DOHH2 (cell line): ENCODE measurements at regions not wholly inside any gene's neighbourhood (a gene's known extent, or its start where the extent isn't known, plus 50 kb on each side); places are given as distances from the start of the nearest gene placed in this dataset.

Experiments
- H3F3A ChIP-seq: fragments of 200-600 bp; sonication (generic), shearing (Covaris generic); 2 replicates; pipeline ENCODE4 v1.6.0; 2016; ENCODE audit warnings: antibody characterized with exemption, mild to moderate bottlenecking; ENCODE audit not compliant: control insufficient read depth, insufficient read depth
- H3K27ac ChIP-seq: fragments of 200-600 bp; sonication (generic); 2 replicates; pipeline ENCODE4 v1.5.1; 2014; ENCODE audit warnings: low read depth, mild to moderate bottlenecking, low read length, moderate library complexity
- H3K27me3 ChIP-seq: fragments of 200-600 bp; sonication (generic); 2 replicates; pipeline ENCODE4 v1.6.1; 2014; ENCODE audit warnings: mild to moderate bottlenecking, low read length, mixed read lengths; ENCODE audit not compliant: control insufficient read depth
- H3K36me3 ChIP-seq: fragments of 200-600 bp; sonication (generic); 2 replicates; pipeline ENCODE4 v1.6.1; 2014; ENCODE audit warnings: mild to moderate bottlenecking, low read length, moderate library complexity, mixed read lengths; ENCODE audit not compliant: control insufficient read depth
- H3K4me1 ChIP-seq: fragments of 200-600 bp; sonication (generic); 2 replicates; pipeline ENCODE4 v1.6.1; 2014; ENCODE audit warnings: mild to moderate bottlenecking, low read length, mixed read lengths; ENCODE audit not compliant: control insufficient read depth
- H3K4me2 ChIP-seq: fragments of 200-600 bp; sonication (generic); 2 replicates; pipeline ENCODE4 v1.6.0; 2014; ENCODE audit warnings: mild to moderate bottlenecking, low read length, moderate library complexity
- H3K4me3 ChIP-seq: fragments of 200-600 bp; sonication (generic); 2 replicates; pipeline ENCODE4 v1.5.1; 2014; ENCODE audit warnings: mild to moderate bottlenecking, low read length, mixed read lengths
- H3K79me2 ChIP-seq: fragments of 200-600 bp; sonication (generic); 2 replicates; pipeline ENCODE4 v1.6.1; 2014; ENCODE audit warnings: mild to moderate bottlenecking, low read length, mixed read lengths; ENCODE audit not compliant: control insufficient read depth
- H3K9me2 ChIP-seq: fragments of 200-600 bp; sonication (generic); replicated peaks from 2 replicates; pipeline ENCODE4 v1.6.1; 2014; ENCODE audit warnings: mild to moderate bottlenecking, low read length, mixed read lengths; ENCODE audit not compliant: control insufficient read depth
- H3K9me3 ChIP-seq: fragments of 200-600 bp; sonication (generic); 2 replicates; pipeline ENCODE4 v1.6.1; 2014; ENCODE audit warnings: antibody characterized with exemption, low read length, mixed read lengths; ENCODE audit not compliant: control insufficient read depth, insufficient read depth
- H4K20me1 ChIP-seq: fragments of 200-600 bp; sonication (generic); 2 replicates; pipeline ENCODE4 v1.6.0; 2014; ENCODE audit warnings: low read depth, mild to moderate bottlenecking, antibody characterized with exemption, low read length, moderate library complexity; ENCODE audit not compliant: control insufficient read depth, insufficient read depth
- EZH2phosphoT487 ChIP-seq: fragments of 200-600 bp; sonication (generic); IDR thresholded peaks from 2 replicates; pipeline ENCODE4 v1.6.1; 2017; ENCODE audit warnings: borderline replicate concordance, mild to moderate bottlenecking, antibody characterized with exemption, low read length, moderate library complexity, mixed read lengths
- TF ChIP-seq, protein P1 (sequence below): fragments of 200-600 bp; sonication (generic); IDR thresholded peaks from one replicate; pipeline ENCODE4 v1.5.1; 2014; ENCODE audit warnings: antibody characterized with exemption, mild to moderate bottlenecking, low read depth, low read length; ENCODE audit not compliant: poor library complexity, severe bottlenecking

DNA sequence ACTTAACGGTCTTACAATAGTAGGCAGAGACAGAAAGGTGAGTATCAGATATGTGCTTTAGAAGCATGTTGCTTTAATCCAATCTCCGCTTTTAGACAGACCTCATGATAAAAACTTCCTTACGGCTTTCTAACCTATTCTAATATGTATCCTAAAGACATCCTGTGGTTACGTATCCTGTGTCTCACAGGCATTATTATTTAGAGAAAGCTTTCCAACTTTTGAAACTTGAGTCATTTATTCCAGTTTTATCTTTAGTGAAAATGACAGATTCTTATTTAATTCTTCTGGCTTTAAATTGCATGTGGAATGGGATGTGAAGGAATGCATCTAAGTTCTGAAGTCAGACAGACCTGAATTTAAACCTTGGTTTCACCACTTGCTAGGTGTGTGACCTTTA lies 118.9 kb downstream of the OTUD1 start:
- H3K36me3 ChIP-seq: no peaks in the 10 kb centered on the region
- no peaks in the 10 kb centered on the region for H3K79me2 ChIP-seq
- no peaks in the 10 kb centered on the region for H3K9me2 ChIP-seq
- H3K4me1 ChIP-seq: no peaks in the 10 kb centered on the region
- H3K4me2 ChIP-seq: no peak overlapping the region
- no peak overlapping the region for H3K27ac ChIP-seq
- H4K20me1 ChIP-seq: no peaks in the 10 kb centered on the region
- no peak for TF ChIP-seq EZH2phosphoT487
- H3F3A ChIP-seq: no peaks in the 10 kb centered on the region
- H3K9me3 ChIP-seq: 0 out of 2 replicates have a peak, but pooled peaks cover 3% of the 10 kb centered on the region
- no peak overlapping the region for H3K4me3 ChIP-seq
- H3K27me3 ChIP-seq: no peaks in the 10 kb centered on the region

DNA sequence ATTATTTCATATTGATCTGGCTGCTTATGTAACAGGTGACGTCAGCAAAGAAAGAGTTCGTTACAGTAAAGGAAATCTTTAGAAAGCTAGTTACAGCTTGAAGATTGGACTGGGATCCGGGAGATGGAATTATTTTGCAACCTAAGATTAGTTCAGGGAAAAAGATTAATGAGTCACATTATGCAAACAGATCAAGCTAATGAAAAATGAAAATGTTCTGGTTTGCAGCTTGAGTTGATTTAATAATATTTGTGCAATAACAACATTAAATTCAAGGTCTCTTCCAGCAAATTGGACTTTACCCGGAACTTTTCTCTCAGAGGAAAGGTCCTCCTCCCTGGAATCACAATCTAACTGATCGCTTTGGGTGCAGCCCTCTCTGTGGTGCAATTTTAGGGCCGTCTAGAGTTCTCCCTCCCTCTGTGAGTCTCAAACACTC lies 119.5 kb downstream of the OTUD1 start:
- 0 out of 2 replicates have a peak, but pooled peaks cover 3% of the 10 kb centered on the region for H3K9me3 ChIP-seq
- no peaks in the 10 kb centered on the region for H3F3A ChIP-seq
- no peaks in the 10 kb centered on the region for H3K4me1 ChIP-seq
- no peaks in the 10 kb centered on the region for H3K27me3 ChIP-seq
- H3K79me2 ChIP-seq: no peaks in the 10 kb centered on the region
- H3K4me3 ChIP-seq: no peak overlapping the region
- no peaks in the 10 kb centered on the region for H3K36me3 ChIP-seq
- no peak overlapping the region for H3K4me2 ChIP-seq
- TF ChIP-seq, protein P1, sequence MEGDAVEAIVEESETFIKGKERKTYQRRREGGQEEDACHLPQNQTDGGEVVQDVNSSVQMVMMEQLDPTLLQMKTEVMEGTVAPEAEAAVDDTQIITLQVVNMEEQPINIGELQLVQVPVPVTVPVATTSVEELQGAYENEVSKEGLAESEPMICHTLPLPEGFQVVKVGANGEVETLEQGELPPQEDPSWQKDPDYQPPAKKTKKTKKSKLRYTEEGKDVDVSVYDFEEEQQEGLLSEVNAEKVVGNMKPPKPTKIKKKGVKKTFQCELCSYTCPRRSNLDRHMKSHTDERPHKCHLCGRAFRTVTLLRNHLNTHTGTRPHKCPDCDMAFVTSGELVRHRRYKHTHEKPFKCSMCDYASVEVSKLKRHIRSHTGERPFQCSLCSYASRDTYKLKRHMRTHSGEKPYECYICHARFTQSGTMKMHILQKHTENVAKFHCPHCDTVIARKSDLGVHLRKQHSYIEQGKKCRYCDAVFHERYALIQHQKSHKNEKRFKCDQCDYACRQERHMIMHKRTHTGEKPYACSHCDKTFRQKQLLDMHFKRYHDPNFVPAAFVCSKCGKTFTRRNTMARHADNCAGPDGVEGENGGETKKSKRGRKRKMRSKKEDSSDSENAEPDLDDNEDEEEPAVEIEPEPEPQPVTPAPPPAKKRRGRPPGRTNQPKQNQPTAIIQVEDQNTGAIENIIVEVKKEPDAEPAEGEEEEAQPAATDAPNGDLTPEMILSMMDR: no peak
- TF ChIP-seq EZH2phosphoT487: no peak
- H3K27ac ChIP-seq: no peak overlapping the region
- no peaks in the 10 kb centered on the region for H4K20me1 ChIP-seq
- H3K9me2 ChIP-seq: no peaks in the 10 kb centered on the region

DNA sequence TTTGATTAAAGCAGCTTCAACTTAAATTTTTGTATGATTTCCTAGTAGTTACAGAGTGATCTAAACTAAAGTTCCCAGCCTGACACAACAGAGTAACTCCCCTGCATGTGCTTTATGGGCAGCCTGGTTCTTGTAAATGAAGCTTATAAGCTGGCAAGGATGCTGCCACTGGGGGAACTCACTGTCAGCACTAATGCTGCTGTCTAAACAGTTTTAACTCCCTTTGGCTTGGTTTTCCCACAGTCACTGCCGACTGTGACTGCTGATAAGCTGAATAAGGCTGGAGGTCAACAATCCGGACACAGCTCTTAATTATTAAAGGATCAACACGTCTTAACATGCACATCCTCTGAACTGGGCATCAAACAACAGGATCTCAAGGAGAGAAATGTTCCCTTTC lies 130.1 kb downstream of the OTUD1 start:
- Histone ChIP-seq H3K4me1 (no peaks in the 10 kb centered on the region), H3K27ac (no peak overlapping the region), H3K9me2 (no peaks in the 10 kb centered on the region), H3K36me3 (no peaks in the 10 kb centered on the region), H3F3A (no peaks in the 10 kb centered on the region), H3K4me2 (no peak overlapping the region), H3K9me3 (peaks cover 6% of the 10 kb centered on the region; the same call in 1 of the 2 replicates), H3K27me3 (no peaks in the 10 kb centered on the region), H3K79me2 (no peaks in the 10 kb centered on the region), H4K20me1 (no peaks in the 10 kb centered on the region), H3K4me3 (no peak overlapping the region)
- TF ChIP-seq, protein P1: no peak
- no peak for TF ChIP-seq EZH2phosphoT487

DNA sequence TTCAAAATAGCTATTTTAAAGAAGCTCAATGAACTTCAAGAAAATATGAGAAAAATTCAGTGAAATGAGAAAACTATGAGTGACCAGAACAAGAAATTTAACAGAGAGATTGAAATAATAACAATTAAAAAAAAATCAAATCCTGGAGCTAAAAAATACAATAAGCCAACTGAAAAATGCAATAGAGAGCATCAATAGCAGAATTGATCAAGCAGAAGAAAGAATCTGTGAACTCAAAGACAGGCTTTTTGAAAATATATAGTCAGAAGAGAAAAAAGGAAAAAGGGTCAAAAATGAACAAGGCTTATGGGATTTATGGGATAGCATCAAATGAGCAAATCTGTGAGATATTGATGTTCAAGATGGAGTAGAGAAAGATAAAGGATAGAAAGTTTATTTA lies 133.0 kb downstream of the OTUD1 start:
- TF ChIP-seq, protein P1: no peak
- TF ChIP-seq EZH2phosphoT487: no peak
- H3K27me3 ChIP-seq: no peaks in the 10 kb centered on the region
- H3K9me2 ChIP-seq: no peaks in the 10 kb centered on the region
- no peak overlapping the region for H3K27ac ChIP-seq
- H3K79me2 ChIP-seq: no peaks in the 10 kb centered on the region
- no peaks in the 10 kb centered on the region for H3K36me3 ChIP-seq
- no peaks in the 10 kb centered on the region for H3F3A ChIP-seq
- H3K4me2 ChIP-seq: no peak overlapping the region
- no peaks in the 10 kb centered on the region for H3K4me1 ChIP-seq
- H3K9me3 ChIP-seq: peaks cover 6% of the 10 kb centered on the region; the same call in 1 of the 2 replicates
- no peaks in the 10 kb centered on the region for H4K20me1 ChIP-seq
- no peak overlapping the region for H3K4me3 ChIP-seq
